Right renal pelvis (tissue), 4 donors: ENCODE measurements at regions not wholly inside any gene's neighbourhood (a gene's known extent, or its start where the extent isn't known, plus 50 kb on each side); places are given as distances from the start of the nearest gene placed in this dataset.
"Not testable (repeated sequence)": the region's sequence is repeated elsewhere in the genome, so short reads cannot be mapped to it uniquely, and the experiment has no call there.

Experiments used
- DNase-seq, 4 donors: peaks; one replicate each; pipeline ENCODE4 v3.0.0-alpha.2; 2013; ENCODE audit warnings: low read depth in 4 of 4, low spot score in 3 of 4, missing footprints in 1 of 4

DNA sequence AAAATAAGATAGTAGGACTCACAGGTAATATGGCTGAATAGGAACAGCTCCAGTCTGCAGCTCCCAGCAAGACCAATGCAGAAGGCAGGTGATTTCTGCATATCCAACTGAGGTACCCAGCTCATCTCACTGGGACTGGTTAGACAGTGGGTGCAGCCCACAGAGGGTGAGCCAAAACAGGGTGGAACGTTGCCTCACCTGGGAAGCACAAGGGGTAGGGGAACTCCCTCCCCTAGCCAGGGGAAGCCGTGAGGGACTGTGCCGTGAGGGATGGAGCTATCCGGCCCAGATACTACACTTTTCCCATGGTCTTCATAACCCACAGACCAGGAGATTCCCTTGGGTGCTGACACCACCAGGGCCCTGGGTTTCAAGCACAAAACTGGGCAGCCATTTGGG is 114.8 kb upstream of the GNAI1 start:
- not testable (repeated sequence) for DNase-seq

DNA sequence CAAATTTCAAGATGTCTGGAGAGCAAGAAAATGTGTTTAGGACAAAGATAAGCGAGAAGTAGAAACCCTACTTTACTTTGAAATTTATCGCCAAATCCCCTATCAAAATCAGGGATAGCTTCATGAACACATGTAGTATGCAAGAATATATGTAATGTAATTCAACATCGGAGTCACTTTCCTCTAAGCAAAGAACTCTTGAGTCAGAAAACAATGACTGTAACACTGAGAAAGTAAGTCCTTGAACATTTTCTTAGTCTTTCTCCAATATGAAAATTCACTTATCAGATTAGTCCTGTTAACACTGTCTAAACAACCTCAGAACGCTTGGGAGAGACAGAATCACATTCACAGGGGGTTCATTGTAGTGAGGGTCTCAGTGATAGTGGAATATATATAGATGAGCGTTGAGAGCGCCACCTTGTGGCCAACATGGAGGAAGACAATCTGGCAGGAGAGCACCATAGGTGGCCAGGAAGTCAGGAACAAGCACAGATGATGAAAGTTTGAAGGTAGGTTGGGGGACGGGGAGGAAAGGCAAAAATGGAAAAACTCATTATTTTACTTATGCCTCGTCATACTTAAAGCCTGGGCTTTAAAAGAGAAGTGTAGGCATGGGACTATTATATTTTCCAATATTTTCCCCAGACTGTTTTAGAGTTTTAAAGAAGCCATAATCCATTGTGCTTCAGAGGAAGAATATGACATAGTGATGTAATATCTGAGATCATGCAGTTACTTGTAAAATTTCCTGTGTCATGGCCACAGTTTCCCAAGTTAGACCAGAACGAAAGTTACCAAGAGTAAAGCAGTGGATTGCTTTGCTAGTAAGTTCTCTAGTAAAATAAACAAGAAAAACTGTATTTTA is 115.5 kb upstream of the GNAI1 start:
- peak; percentile 36 to 61 (median 42) for DNase-seq

DNA sequence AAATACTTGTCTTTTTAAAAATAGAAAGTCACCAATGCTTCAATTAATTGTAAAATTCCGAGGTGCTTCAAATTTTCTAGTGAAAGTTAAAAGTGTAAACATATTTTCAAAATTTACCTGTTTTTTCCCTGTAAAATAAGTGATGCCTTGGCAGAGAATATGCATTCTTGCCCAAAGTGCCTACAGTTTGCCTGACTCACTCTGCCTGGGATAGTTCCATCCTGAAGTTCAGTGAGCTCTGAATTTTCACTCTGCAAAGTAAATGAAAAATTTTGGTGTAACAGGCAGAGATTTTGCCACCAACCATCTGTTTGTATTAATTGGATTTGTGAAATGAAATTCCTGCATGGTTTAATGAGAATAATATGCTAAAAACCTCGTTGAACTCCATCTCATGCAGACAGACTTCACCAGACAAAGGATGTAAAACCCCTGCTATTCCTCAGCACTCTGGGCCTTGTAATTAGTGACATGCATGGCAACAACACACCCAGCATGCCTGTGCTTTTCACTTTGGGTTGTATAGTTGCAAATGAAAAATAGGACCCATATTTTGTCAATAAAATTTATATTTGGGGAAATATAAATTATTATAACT is 117.4 kb upstream of the GNAI1 start:
- DNase-seq = no peak

DNA sequence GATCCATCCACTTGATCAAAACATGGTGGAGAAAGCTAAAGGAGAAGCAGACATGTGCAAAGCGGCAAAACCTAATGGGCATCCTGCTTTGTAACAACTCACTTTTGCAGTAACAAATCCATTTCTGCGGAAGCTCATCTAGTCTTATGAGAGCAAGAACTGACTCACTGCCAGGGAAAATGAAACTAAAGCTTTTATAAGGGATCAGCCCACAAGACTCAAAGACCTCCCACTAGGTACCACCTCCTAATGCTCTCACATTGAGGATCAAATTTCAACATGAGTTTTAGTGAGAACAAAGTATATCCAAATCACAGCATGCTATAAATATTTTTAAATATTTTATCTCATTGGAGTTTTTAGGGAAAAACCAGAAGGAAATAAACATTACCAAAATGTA is 120.1 kb upstream of the GNAI1 start:
- no peak for DNase-seq

DNA sequence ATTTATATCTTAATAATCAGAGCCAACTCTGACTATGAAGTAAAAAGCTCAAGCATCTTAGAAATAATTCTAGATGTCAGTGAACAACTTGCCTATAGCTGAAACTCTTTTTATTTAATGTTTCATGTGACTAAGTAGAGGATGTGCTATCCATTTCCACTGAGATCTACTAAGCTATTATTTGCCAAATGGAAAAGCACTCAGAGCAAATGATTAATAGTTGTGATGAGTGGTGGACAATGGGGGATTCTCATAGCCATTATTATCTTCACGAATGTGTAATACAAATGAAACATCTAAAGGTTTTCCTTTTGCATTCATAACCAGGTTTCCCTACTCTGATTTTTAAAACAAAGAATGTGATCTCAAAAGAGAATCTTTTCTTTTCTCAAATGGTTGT is 126.6 kb upstream of the GNAI1 start:
- no peak for DNase-seq

DNA sequence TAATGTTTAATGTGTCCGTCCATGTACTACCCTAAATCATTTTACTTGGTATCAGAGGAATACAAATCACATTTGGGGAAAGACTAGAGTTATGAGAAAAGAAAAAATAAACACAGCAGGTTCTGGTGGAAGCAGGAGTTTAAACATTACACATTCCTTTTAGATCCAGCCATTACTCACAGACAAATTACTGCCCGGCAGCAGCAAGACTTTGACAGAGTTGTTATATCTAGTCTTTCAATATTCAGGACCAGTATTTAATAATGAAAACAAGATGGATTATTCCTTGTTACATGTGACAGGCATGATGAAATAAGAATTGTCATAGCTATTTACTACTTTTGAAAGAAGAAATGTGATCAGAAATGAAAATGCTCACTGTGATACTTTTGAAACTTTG is 131.8 kb upstream of the GNAI1 start:
- no peak for DNase-seq

DNA sequence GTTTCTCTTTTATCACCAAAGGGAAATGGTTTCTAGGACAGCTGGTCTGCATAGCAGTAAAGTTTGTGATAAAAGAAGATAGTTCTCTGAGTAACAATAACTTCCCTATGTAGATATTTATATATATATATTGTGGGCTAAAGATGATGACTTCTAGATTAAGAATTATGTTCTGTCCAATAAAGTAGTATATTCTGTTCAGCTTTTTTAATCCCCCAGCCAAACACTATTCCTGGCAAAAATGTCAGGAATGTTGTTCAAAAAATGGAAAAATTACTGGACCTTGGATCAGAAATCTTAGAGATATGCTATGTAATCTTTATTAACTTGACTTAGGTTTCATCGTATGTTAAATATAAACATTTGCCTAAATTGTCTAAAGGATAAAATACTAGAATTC is 136.3 kb upstream of the GNAI1 start:
- no peak for DNase-seq

DNA sequence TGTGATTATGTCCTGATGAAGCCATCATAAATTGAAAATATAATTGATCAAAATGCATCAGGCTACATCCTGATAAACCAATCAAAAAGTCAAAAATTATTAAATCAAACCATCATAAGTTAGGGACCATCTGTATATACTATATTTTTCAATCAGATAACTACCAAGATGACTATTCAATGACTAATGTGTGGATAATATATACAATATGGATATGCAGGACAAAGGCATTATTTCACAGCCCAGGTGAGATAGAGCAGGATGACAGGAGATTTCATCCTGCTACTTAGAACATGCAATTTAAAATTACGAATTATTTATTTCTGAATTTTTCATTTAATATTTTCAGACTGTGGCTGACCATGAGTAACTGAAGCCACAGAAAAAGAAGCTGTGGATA is 137.3 kb upstream of the GNAI1 start:
- DNase-seq = no peak

DNA sequence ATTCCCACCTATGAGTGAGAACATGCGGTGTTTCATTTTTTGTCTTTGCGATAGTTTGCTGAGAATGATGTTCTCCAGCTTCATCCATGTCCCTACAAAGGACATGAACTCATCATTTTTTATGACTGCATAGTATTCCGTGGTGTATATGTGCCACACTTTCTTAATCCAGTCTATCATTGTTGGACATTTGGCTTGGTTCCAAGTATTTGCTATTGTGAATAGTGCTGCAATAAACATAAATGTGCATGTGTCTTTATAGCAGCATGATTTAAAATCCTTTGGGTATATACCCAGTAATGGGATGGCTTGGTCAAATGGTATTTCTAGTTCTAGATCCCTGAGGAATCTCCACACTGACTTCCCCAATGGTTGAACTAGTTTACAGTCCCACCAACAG is 138.9 kb upstream of the GNAI1 start:
- not testable (repeated sequence) for DNase-seq

DNA sequence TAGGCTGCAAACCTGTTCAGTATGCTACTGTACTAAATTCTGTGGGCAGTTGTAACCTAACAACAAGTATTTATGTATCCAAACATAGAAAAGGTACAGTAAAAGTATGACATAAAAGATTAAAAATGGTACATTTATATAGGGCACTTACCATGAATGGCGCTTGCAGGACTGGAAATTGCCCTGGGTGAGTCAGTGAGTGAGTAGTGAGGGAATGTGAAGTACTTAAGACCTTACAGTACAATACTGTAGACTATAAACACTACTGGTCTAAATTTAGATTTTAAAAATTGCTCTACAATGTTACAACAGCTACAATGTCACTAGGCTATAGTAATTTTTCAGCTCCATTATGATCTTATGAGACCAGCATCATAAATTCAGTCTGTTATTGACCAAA is 146.0 kb upstream of the GNAI1 start:
- no peak for DNase-seq

DNA sequence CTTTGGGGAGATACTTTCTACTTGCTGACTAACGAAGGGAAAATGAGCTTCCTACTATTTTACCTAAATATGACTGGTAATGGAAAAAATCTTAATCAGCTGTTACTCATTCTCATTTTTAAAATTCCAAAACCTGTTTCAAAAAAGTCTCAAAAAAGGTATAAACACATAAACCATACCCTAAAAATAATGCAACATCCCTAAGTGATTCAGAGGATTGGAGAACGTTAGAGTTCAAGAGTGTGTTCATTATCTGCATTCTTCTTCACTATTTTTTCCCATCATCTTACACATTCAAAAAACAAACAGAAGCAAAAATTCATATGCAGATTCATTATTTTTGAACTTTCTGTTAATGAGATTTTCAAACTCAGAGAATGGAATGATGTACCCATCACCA is 150.4 kb upstream of the GNAI1 start:
- DNase-seq = no peak

DNA sequence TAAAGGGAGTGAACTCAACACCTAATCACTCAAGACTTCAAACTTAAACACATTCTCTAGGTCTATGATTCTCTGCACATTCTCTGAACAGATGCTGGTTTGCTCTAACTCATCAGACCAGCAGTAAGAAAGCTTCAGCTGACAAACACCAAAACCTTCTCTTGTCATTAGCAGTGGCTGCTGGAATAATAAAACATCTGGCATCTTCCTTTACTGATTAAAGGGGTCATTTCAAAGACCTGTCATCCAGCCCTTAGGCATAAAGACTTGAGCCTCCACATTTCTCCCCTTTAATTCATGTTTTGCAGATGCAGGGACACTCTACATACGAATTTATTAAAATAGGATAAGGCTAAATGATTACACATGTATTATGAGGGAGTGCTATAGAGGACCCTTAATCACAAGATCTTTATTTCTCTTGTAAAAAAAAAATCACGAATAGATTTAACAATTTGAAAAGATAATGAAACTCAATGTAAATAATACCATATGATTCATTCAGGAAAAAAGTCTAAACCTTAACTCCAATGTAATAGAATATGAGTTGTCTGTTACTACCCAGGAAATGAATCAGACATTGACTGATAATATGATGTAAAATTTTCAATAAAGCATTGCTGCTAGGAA is 152.4 kb upstream of the GNAI1 start:
- no peak for DNase-seq

DNA sequence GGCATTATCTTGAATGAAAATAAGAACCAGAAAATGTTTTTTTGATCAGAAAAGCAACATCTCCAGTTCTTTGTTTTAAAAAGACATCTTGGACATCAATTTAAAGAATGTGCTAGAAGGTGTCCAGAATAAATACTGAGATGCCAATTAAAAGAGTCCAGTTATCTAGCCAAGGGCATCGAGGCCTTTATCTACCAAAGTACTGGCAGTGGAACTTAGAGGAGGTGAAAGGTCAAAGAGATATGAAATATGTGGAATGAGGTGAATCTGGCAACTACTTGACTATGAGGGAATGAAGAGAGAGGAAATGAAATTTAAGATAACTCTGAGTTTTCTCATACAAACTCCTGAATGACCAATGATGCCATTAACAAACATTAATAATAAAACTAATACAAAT is 154.3 kb upstream of the GNAI1 start:
- no peak for DNase-seq

DNA sequence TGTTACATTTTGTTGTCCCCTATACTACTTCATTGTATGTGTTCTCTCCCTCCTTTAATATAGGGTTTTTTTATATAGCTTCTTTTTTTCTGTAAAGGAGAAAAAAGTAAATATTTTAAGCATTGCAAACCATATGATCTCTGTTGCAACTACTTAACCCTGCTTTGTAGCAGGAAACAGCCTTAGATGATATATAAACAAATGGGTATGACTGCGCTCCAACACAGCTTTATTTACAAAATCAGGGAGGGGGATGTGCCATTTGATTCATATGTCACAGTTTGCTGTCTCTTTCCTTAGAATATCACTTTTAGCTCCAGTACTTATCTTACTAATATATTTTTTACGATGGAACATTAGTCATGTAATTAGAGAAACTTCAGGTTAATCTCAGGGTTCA is 155.2 kb upstream of the GNAI1 start:
- no peak for DNase-seq

DNA sequence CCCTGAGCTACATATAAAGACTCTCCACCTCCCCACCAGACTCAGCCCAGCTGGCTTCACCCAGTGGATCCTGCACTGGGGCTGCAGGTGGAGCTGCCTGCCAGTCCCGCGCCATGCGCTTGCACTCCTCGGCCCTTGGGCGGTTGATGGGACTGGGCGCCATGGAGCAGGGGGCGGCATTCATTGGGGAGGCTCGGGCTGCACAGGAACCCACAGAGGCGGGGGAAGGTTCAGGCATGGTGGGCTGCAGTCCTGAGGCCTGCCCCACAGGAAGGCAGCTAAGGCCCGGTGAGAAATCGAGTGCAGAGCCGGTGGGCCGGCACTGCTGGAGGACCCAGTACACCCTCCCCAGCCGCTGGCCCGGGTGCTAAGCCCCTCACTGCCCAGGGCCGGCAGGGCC is 157.2 kb upstream of the GNAI1 start:
- no peak for DNase-seq

DNA sequence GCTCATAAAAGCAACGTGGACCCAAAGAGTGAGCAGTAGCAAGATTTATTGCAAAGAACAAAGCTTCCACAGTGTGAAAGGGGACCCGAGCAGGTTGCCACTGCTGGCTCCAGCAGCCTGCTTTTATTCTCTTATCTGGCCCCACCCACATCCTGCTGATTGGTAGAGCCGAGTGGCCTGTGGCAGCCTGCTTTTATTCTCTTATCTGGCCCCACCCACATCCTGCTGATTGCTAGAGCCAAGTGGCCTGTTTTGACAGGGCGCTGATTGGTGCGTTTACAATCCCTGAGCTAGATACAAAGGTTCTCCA is 158.0 kb upstream of the GNAI1 start:
- not testable (repeated sequence) for DNase-seq

DNA sequence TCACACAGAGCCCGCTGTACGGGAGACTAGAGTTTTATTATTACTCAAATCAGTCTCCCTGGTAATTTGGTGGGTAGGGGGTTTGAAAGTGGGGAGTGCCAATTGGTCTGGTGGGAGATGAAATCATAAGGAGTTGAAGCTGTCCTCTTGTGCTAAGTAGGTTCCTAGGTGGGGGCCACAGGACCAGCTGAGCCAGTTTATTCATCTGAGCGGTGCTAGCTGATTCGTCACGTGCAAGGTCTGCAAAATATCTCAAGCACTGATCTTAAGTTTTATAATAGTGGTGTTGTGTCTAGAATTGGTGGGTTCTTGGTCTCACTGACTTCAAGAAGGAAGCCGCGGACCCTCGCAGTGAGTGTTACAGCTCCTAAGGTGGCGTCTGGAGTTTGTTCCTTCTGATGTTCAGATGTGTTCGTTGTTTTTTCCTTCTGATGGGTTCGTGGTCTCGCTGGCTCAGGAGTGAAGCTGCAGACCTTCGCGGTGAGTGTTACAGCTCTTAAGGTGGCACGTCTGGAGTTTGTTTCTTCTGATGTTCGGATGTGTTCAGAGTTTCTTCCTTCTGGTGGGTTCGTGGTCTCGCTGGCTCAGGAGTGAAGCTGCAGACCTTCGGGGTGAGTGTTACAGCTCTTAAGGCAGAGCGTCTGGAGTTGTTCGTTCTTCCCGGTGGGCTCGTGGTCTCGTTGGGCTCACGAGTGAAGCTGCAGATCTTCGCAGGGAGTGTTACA is 158.5 kb upstream of the GNAI1 start:
- DNase-seq = not testable (repeated sequence)

DNA sequence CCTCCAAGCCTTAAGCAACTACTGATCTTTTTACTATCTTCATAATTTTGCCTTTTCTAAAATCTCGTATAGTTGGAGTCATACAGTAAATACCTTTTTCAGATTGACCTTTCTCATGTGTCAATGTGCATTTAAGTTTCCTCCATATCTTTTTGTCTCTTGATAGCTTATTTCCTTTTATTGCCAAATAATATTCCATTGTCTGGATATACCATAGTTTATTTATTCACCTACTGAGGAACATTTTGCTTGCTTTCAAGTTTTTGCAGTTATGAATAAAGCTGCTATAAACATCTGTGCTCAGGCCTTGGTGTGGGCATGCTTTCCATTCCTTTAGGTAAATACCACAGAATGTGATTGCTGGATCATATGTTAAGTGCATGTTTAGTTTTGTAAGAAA is 161.2 kb upstream of the GNAI1 start:
- DNase-seq = no peak

DNA sequence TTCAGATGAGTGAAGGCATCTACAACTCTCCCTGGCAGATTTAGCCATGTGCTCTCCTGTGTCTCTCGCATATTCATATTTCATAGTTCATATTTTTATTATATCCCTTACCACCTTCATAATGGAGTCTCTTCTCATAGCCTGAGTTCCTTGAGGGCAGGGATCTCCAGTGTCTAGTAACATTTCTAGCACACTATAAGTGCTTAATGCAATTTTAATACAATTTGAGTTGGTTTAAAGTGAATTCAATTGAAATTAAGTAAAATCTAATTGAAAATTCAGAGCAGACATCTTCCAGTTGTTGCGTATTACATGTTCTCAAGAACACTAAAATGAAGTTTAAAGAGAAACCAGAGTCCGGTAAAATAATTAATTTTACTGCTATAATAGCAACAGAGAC is 163.6 kb upstream of the GNAI1 start:
- DNase-seq = no peak

DNA sequence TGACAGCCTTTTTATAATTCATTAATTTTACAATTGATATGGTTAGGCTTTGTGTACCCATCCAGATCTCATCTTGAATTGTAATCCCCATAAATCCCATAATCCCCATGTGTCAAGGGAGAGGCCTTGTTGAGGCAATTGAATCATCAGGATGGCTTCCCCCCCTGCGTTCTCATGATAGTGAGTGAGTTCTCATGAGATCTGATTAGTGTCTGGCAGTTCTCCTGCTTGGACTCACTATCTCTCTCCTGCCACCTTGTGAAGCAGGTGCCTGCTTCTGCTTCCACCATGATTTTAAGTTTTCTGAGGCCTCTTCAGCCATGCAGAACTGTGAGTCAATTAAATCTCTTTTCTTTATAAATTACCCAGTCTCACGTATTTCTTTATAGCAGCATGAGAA is 165.7 kb upstream of the GNAI1 start:
- DNase-seq = no peak

DNA sequence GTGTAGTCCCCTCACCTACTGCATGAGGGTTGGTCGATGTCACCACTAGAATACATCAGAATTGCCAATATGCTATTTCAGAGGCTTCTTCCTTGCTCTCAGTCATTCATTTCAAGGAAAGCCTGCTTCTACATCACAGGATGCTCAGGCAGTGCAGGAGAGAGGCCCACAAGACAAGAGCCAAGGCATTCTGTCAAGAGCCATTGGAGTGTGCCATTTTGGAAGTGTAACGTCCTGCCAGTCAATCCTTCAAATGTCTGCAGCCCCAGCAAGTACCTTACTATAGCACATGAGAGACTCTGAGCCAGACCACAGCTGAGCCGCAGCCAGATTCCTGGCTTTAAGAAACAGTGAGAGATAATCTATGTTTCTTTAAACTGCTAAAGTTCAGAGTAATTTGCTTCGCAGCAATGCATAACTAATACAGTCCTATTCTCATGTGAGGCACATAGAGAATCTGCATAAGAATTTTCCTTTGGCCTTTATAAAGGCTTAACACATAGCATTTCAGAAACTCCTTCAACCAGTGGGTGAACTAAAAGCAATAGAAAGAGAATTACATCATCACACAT is 166.5 kb upstream of the GNAI1 start:
- no peak for DNase-seq
